HG03103 (cell line): ENCODE measurements at regions not wholly inside any gene's neighbourhood (a gene's known extent, or its start where the extent isn't known, plus 50 kb on each side); places are given as distances from the start of the nearest gene placed in this dataset.
"Not testable (repeated sequence)": the region's sequence is repeated elsewhere in the genome, so short reads cannot be mapped to it uniquely, and the experiment has no call there.

ENCODE experiments used
- ATAC-seq: cut with Tn5 transposase; IDR thresholded peaks from one replicate; pipeline ENCODE4 v1.9.1; 2021; ENCODE audit warnings: low read depth; ENCODE audit not compliant: unreplicated experiment

DNA sequence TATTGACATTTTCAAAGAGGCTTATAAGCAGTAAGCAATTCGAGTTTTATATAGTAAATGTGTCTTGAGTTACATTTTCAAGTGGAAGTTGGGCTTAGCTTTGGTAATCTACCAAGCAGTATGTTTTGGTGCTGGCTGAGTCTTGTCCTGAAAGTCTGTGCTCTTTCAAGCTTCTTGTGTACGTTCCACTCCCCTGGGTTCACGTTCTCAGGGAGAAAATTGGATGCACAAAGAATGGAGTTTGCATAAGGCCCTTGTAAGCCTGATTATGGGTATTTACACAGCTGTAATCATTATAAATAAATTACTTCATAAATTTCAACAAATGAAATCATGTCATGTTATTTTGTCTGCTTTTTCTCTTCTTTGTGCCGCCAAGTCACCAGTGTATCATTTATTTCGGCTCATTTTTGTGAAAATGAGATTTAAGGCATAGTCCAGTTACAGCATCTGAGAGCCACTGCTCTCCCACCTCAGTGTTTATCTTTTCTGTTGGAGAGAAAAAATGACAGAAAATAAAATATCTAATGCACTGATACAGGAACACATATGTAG, 262.5 kb downstream of the BTBD3 start:
- ATAC-seq = no peak

- ATAC-seq = no peak
These were observed 280.6 kb downstream of the BTBD3 start for GRCh38 chr20:12198281-12198680.

GRCh38 chr20:12199703-12200102, 282.0 kb downstream of the BTBD3 start:
- no peak for ATAC-seq

GRCh38 chr20:12201289-12201991, 283.7 kb downstream of the BTBD3 start:
- ATAC-seq = no peak

DNA sequence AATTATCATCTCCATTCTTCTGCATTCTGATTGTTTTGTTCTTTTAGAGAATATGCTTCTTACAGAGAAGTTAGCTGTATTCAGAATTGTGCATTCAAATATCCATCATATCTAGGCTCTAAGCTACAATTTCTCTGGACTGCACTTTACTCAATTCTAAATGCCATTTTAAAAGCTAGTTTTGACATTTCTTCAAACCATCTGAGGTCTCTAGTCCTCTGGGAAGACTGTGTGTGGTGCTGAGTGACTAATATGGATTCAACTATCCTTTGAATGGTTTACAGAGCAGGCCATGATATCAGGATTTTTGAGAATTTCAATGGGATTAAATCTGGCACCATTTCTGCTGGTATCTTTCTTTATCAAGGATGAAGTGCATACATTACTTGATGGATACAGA, 285.7 kb downstream of the BTBD3 start:
- no peak for ATAC-seq

- ATAC-seq = no peak
These were observed 286.3 kb downstream of the BTBD3 start for GRCh38 chr20:12203981-12204380.

GRCh38 chr20:12207875-12208274, 290.2 kb downstream of the BTBD3 start:
- ATAC-seq = no peak

- no peak for ATAC-seq
These were observed 292.9 kb downstream of the BTBD3 start for GRCh38 chr20:12210591-12210990.

DNA sequence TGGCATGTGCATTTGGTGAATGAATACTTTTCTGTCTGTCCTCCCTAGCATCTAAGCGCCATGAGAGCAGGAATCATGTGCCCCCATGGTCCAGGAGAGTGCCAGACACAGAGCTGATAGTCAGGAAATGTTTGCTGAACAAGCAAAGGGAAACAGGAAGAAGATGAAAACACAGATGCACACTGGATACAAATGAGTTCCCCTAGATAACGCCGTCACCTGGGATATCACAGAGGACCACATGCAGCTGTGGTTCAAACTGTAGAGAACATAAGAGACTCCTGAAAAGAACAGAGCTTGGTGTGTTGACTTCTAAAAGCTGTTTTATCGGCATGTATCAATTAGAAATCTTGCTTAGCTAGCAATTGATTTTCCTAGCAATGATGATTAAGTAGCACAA, 293.7 kb downstream of the BTBD3 start:
- ATAC-seq = no peak

DNA sequence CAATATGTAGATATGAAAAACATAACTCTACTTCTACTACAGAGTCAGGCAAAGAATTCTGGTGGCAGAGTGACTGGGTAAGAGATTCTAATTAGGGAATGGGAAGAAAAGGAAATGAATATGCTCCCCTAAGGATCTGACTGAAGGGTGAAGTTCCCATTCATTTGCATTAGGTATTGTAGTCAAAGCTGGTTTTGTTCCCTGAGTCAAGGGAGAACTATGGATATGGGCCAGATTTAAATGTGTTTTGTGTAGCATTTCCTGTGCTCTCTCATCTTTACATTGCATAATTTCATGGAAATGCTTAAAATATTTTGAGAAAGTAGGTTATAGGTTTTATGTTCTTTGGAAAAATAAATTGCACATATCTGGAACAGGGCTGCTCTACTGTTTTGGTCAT, 299.7 kb downstream of the BTBD3 start:
- ATAC-seq = no peak

GRCh38 chr20:12219798-12220197, 302.1 kb downstream of the BTBD3 start:
- ATAC-seq = no peak

GRCh38 chr20:12223057-12223456, 305.4 kb downstream of the BTBD3 start:
- ATAC-seq = no peak

DNA sequence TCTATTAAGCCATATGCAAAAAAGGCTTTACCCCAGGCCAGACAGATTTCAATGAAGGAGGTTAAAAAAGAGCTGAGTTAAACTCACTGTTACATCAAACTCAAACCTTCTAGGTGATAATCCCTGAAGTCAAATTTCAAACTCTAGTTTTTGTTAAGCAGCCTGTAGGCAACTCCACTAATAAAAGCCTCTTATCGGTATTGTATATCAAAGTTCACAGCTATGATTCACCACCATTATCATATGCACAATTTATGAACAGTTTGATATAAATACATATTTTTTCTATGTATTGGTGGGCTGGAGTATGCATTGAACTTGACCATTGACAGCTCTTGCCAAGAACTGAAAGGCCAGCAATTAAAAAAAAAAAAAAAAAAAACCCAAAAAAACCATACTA, 308.2 kb downstream of the BTBD3 start:
- ATAC-seq = no peak

GRCh38 chr20:12229891-12230290, 312.2 kb downstream of the BTBD3 start:
- ATAC-seq = no peak

- ATAC-seq = no peak
These were observed 320.1 kb downstream of the BTBD3 start for GRCh38 chr20:12237772-12238171.

- no peak for ATAC-seq
These were observed 323.4 kb downstream of the BTBD3 start for GRCh38 chr20:12241065-12241464.

GRCh38 chr20:12243327-12243726, 325.6 kb downstream of the BTBD3 start:
- ATAC-seq = no peak

- ATAC-seq = no peak
These were observed 330.8 kb downstream of the BTBD3 start for GRCh38 chr20:12248481-12248880.

GRCh38 chr20:12250661-12251060, 333.0 kb downstream of the BTBD3 start:
- ATAC-seq = not testable (repeated sequence)

GRCh38 chr20:12252793-12253192, 335.1 kb downstream of the BTBD3 start:
- ATAC-seq = no peak

DNA sequence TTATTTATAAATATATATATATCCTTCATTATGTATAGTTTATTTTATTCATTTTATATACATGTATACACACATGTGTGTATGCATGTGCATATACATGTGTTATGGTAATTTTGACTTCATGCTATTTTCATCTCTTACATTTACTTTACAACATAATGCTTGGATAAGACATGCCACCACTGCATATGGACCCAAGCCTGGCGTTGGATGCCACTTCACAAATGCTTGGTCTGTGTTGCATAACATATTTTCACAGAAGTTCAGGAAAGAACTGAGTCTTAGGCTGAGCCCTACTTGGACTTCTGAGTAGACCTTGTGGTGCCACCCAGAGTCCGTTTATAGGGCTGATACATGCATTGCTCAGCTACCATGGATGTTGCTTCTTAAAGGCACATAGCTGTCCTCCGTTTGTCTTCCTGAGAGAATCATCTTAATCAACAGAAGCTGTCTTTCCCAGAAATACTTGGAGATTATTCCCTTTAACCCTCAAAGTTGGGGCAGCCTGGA, 337.8 kb downstream of the BTBD3 start:
- no peak for ATAC-seq

GRCh38 chr20:12256806-12257205, 339.1 kb downstream of the BTBD3 start:
- no peak for ATAC-seq
